Activated B cell treated with CpG ODN at 0.5 μM for 24 hours (primary cell): ENCODE measurements at regions not wholly inside any gene's neighbourhood (a gene's known extent, or its start where the extent isn't known, plus 50 kb on each side); places are given as distances from the start of the nearest gene placed in this dataset.
"Not testable (repeated sequence)": the region's sequence is repeated elsewhere in the genome, so short reads cannot be mapped to it uniquely, and the experiment has no call there.

Source experiments
- ATAC-seq: fragments of 200-7000 bp; cut with Tn5 transposase; one replicate; pipeline ENCODE4 v1.10.0; 2021; ENCODE audit warnings: low read depth, mild to moderate bottlenecking, moderate library complexity
- CTCF ChIA-PET: fragments of 350-600 bp; sonication (Branson Sonifier 250); formaldehyde crosslinking; loops from one replicate; lab custom pipeline; 2021; ENCODE audit warnings: antibody characterized with exemption; lab: Charles Lee
- POLR2A ChIA-PET: fragments of 350-600 bp; sonication (Branson Sonifier 250); formaldehyde crosslinking; loops from one replicate; lab custom pipeline; 2021; ENCODE audit warnings: antibody characterized with exemption; lab: Charles Lee
- DNase-seq: peaks from one replicate; pipeline ENCODE4 v3.0.0; 2022
- H3K27ac Mint-ChIP-seq: one replicate; pipeline ENCODE4 v1.8.0; 2020; ENCODE audit warnings: mixed read lengths
- H3K27me3 Mint-ChIP-seq: one replicate; pipeline ENCODE4 v1.8.0; 2021; ENCODE audit warnings: mixed read lengths
- H3K36me3 Mint-ChIP-seq: one replicate; pipeline ENCODE4 v1.8.0; 2021; ENCODE audit warnings: low read depth, mixed read lengths
- H3K4me1 Mint-ChIP-seq: one replicate; pipeline ENCODE4 v1.8.0; 2021; ENCODE audit warnings: mixed read lengths
- H3K4me3 Mint-ChIP-seq: one replicate; pipeline ENCODE4 v1.8.0; 2020; ENCODE audit warnings: mild to moderate bottlenecking, mixed read lengths
- H3K9me3 Mint-ChIP-seq: one replicate; pipeline ENCODE4 v1.8.0; 2020; ENCODE audit warnings: mixed read lengths
- intact Hi-C: fragments of 100-400 bp; cut with micrococcal nuclease; formaldehyde crosslinking; loops from one replicate; pipeline ENCODE4 v1.15.1; 2024
- TF ChIP-seq, protein P1 (sequence below): fragments of 200-600 bp; IDR thresholded peaks from one replicate; pipeline ENCODE4 v1.8.0; 2022; ENCODE audit warnings: antibody characterized with exemption, mild to moderate bottlenecking

DNA sequence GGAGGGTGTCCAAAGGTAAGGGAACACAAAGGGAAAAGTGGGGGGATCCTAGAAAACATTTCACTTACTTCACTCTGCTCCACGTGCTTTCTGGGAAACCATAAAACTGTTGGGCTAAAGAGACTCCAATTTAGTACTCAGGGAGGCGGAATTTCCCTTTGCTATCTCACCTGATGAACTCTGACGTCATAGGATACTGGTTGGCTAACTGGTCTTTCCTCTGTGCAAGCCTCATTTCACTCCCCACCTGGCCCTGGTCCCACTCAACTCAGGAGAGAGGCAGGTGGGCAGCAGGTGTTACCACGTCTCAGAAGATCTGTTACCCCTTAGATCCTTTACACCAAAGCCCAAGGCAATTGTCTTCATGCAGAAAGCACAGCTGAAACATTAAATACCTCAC is 51.8 kb upstream of the PMAIP1 start:
- H3K4me3 Mint-ChIP-seq, result peak overlapping the region; percentile 35
- ChIA-PET CTCF (interaction anchor here (1.9 kb wide), 2 partner anchors 52 to 141 kb away, joined by 6 to 7 read pairs; partner anchors contain the start of gene PMAIP1), POLR2A (interaction anchor here (0.6 to 4.7 kb wide), 5 partner anchors 14 to 57 kb away, joined by 3 to 61 read pairs (median 4); partner anchors contain the start of gene PMAIP1)
- no peaks in the 10 kb centered on the region for H3K36me3 Mint-ChIP-seq
- H3K9me3 Mint-ChIP-seq, result no peaks in the 10 kb centered on the region
- H3K4me1 Mint-ChIP-seq, result peaks cover 38% of the 10 kb centered on the region
- intact Hi-C loops, result no loop called here
- DNase-seq, result no peak
- H3K27ac Mint-ChIP-seq, result peak overlapping the region; percentile 82
- ATAC-seq, result peak; percentile 29
- TF ChIP-seq, protein P1, sequence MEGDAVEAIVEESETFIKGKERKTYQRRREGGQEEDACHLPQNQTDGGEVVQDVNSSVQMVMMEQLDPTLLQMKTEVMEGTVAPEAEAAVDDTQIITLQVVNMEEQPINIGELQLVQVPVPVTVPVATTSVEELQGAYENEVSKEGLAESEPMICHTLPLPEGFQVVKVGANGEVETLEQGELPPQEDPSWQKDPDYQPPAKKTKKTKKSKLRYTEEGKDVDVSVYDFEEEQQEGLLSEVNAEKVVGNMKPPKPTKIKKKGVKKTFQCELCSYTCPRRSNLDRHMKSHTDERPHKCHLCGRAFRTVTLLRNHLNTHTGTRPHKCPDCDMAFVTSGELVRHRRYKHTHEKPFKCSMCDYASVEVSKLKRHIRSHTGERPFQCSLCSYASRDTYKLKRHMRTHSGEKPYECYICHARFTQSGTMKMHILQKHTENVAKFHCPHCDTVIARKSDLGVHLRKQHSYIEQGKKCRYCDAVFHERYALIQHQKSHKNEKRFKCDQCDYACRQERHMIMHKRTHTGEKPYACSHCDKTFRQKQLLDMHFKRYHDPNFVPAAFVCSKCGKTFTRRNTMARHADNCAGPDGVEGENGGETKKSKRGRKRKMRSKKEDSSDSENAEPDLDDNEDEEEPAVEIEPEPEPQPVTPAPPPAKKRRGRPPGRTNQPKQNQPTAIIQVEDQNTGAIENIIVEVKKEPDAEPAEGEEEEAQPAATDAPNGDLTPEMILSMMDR, result no peak
- H3K27me3 Mint-ChIP-seq, result no peaks in the 10 kb centered on the region

DNA sequence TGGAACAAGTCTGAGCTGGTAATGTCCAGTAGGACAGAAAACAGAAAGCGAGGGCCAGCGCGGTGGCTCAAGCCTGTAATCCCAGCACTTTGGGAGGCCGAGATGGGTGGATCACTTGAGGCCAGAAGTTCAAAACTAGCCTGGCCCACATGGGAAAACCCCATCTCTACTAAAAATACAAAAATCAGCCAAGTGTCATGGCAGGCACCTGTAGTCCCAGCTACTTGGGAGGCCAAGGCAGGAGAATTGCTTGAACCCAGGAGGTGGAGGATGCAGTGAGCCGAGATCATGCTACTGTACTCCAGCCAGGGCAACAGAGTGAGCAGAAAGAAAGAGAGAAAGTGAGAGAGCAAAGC is 52.3 kb upstream of the PMAIP1 start:
- ChIA-PET CTCF (interaction anchor here (1.9 kb wide), 2 partner anchors 53 to 141 kb away, joined by 6 to 7 read pairs; partner anchors contain the start of gene PMAIP1), POLR2A (interaction anchor here (0.6 to 4.7 kb wide), 4 partner anchors 15 to 52 kb away, joined by 3 to 61 read pairs (median 4); partner anchors contain the start of gene PMAIP1)
- Mint-ChIP-seq H3K4me3 (peak overlapping the region; percentile 35), H3K4me1 (peaks cover 34% of the 10 kb centered on the region), H3K27ac (peak overlapping the region; percentile 82)
- intact Hi-C loops, result loop anchor here (1.0 to 2.0 kb wide), 4 partner anchors 15 to 114 kb away; partner anchors contain the start of gene PMAIP1
- H3K9me3 Mint-ChIP-seq, H3K27me3 Mint-ChIP-seq, DNase-seq, H3K36me3 Mint-ChIP-seq: not testable (repeated sequence)
- peak; percentile 13 for ATAC-seq

DNA sequence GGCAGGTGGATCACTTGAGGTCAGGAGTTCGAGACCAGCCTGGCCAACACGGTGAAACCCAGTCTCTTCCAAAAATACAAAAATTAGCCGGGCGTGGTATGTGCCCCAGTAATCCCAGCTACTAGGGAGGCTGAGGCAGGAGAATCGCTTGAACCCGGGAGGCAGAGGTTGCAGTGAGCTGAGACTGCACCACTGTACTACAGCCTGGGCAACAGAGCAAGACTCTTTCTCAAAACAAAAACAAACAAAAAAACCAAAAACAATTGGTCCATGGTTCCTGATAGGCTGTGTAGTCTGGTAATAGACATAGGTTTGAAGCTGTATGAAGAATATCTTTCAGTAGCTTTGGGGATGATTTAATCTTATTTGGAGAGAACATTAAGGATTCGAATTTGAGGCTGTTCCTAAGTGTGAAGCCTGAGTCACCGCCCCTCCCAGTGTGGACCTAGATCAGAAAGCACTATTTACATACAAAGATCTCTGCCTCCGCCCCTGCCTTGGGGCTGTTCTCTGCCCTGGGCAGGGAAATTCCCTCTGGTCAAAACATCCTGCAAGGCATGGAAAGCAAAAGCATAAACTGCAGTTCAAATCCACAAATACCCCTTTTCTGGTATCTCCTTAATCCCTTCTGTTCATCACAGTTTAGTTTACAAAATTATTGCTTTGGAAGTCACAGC is 52.8 kb upstream of the PMAIP1 start:
- ChIA-PET CTCF (interaction anchor here (1.9 kb wide), 2 partner anchors 53 to 142 kb away, joined by 6 to 7 read pairs; partner anchors contain the start of gene PMAIP1), POLR2A (interaction anchor here (0.9 to 4.7 kb wide), 3 partner anchors 25 to 53 kb away, joined by 4 to 61 read pairs (median 4); partner anchors contain the start of gene PMAIP1)
- ATAC-seq (peak; percentile 89), DNase-seq (no peak)
- Mint-ChIP-seq H3K4me1 (peaks cover 34% of the 10 kb centered on the region), H3K4me3 (peak overlapping the region; percentile 35), H3K9me3 (no peaks in the 10 kb centered on the region), H3K27me3 (no peaks in the 10 kb centered on the region), H3K36me3 (no peaks in the 10 kb centered on the region), H3K27ac (peak overlapping the region; percentile 82)
- intact Hi-C loops, result loop anchor here (1.0 to 2.0 kb wide), 4 partner anchors 16 to 114 kb away; partner anchors contain the start of gene PMAIP1
- TF ChIP-seq, protein P1, result no peak

- no peaks in the 10 kb centered on the region for H3K9me3 Mint-ChIP-seq
- H3K27me3 Mint-ChIP-seq, result no peaks in the 10 kb centered on the region
- CTCF ChIA-PET, result no interaction called here
- no peak overlapping the region for H3K27ac Mint-ChIP-seq
- POLR2A ChIA-PET, result no interaction called here
- DNase-seq (no peak), ATAC-seq (no peak)
- intact Hi-C loops, result no loop called here
- H3K4me1 Mint-ChIP-seq, result peaks cover 20% of the 10 kb centered on the region
- TF ChIP-seq, protein P1, result no peak
- no peak overlapping the region for H3K4me3 Mint-ChIP-seq
- H3K36me3 Mint-ChIP-seq, result no peaks in the 10 kb centered on the region
Observed at GRCh38 chr18:59842947-59843346, 56.8 kb upstream of the PMAIP1 start.

DNA sequence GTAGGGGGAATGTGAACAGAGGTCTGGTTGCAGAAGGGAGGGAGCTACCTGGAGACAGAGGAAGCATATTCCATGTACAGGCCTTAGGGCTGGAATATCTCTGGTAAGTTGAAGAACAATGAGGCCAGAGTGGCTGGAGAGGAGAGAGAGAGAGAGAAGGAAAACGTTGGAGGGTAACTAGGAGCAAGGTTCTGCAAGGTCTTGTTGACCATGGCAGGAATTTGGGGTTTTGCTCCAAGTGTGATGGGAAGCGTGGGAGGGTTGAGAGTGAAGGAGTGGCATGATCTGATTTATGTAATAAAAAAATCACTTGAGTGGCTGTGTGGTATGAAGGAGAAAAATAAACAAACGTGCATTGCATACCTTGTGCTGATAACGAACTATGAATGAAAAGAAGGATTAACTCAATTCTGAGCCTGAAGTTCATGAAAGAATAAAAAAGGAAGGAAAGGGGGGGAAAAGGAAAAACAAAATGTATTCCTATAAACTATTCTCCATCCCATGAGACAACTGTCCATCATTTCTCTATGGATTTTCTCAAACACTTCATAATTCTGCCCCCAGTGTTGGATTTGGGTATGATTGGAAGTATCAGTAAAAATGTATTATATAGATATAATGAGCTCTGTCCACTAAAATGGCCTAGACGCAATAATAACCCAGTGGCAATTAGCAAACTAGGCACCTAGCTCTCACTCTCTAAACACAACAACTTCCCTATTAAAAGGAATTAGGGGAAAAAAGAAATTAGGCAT is 59.7 kb upstream of the PMAIP1 start:
- ChIA-PET POLR2A (interaction anchor here (1.0 kb wide), 2 partner anchors 59 to 61 kb away, joined by 4 read pairs; no protein-coding TSS in a partner anchor), CTCF (interaction anchor here (0.9 to 2.4 kb wide), 3 partner anchors 65 to 156 kb away, joined by 3 to 18 read pairs (median 3); no protein-coding TSS in a partner anchor)
- H3K36me3 Mint-ChIP-seq, result no peaks in the 10 kb centered on the region
- intact Hi-C loops, result loop anchor here (10.0 kb wide), 1 partner anchor 445 kb away; no protein-coding TSS in a partner anchor
- no peak overlapping the region for H3K27ac Mint-ChIP-seq
- no peak for DNase-seq
- TF ChIP-seq, protein P1, result no peak
- no peaks in the 10 kb centered on the region for H3K9me3 Mint-ChIP-seq
- no peak overlapping the region for H3K4me3 Mint-ChIP-seq
- H3K4me1 Mint-ChIP-seq, result peaks cover 19% of the 10 kb centered on the region
- no peaks in the 10 kb centered on the region for H3K27me3 Mint-ChIP-seq
- ATAC-seq, result no peak
